ENCODE measurements at regions not wholly inside any gene's neighbourhood (a gene's known extent, or its start where the extent isn't known, plus 50 kb on each side); places are given as distances from the start of the nearest gene placed in this dataset.

DNA sequence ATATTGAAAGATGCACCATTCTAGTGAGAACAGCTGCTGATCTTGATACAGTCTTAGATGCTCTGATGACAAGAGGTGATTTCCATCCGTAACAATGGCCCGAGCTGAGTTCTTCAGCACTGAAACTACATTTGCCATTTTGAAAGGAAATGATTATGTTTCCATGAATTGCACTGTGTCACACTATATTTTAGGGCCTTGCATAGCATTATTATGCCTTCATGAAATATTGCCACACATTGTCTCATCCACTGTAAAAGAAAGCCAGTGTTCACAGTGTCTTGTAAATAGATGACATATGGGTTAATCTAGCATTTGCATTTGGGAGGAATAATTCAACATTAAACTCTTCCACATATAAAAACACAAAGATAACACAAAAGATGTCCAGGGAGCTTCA lies 438.3 kb upstream of the PSMD7 start:
- TF ChIP-seq, protein P1, sequence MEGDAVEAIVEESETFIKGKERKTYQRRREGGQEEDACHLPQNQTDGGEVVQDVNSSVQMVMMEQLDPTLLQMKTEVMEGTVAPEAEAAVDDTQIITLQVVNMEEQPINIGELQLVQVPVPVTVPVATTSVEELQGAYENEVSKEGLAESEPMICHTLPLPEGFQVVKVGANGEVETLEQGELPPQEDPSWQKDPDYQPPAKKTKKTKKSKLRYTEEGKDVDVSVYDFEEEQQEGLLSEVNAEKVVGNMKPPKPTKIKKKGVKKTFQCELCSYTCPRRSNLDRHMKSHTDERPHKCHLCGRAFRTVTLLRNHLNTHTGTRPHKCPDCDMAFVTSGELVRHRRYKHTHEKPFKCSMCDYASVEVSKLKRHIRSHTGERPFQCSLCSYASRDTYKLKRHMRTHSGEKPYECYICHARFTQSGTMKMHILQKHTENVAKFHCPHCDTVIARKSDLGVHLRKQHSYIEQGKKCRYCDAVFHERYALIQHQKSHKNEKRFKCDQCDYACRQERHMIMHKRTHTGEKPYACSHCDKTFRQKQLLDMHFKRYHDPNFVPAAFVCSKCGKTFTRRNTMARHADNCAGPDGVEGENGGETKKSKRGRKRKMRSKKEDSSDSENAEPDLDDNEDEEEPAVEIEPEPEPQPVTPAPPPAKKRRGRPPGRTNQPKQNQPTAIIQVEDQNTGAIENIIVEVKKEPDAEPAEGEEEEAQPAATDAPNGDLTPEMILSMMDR (IDR thresholded peaks at IDR 0.05; ENCODE audit: low read length) = no peak
- no peak for TF ChIP-seq EZH2 (IDR thresholded peaks at IDR 0.05; ENCODE audit: borderline replicate concordance, low read length)
